ENCODE measurements at regions not wholly inside any gene's neighbourhood (a gene's known extent, or its start where the extent isn't known, plus 50 kb on each side); places are given as distances from the start of the nearest gene placed in this dataset.
"Not testable (repeated sequence)": the region's sequence is repeated elsewhere in the genome, so short reads cannot be mapped to it uniquely, and the experiment has no call there.

- TF ChIP-seq, protein P1, sequence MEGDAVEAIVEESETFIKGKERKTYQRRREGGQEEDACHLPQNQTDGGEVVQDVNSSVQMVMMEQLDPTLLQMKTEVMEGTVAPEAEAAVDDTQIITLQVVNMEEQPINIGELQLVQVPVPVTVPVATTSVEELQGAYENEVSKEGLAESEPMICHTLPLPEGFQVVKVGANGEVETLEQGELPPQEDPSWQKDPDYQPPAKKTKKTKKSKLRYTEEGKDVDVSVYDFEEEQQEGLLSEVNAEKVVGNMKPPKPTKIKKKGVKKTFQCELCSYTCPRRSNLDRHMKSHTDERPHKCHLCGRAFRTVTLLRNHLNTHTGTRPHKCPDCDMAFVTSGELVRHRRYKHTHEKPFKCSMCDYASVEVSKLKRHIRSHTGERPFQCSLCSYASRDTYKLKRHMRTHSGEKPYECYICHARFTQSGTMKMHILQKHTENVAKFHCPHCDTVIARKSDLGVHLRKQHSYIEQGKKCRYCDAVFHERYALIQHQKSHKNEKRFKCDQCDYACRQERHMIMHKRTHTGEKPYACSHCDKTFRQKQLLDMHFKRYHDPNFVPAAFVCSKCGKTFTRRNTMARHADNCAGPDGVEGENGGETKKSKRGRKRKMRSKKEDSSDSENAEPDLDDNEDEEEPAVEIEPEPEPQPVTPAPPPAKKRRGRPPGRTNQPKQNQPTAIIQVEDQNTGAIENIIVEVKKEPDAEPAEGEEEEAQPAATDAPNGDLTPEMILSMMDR (IDR thresholded peaks at IDR 0.05): not testable (repeated sequence)
- not testable (repeated sequence) for TF ChIP-seq POLR2A, EP300 (IDR thresholded peaks at IDR 0.05)
These were observed 341.5 kb downstream of the RFPL4B start for GRCh38 chr6:112688487-112689165.
